ENCODE measurements at regions not wholly inside any gene's neighbourhood (a gene's known extent, or its start where the extent isn't known, plus 50 kb on each side); places are given as distances from the start of the nearest gene placed in this dataset.

- TF ChIP-seq, protein P1, sequence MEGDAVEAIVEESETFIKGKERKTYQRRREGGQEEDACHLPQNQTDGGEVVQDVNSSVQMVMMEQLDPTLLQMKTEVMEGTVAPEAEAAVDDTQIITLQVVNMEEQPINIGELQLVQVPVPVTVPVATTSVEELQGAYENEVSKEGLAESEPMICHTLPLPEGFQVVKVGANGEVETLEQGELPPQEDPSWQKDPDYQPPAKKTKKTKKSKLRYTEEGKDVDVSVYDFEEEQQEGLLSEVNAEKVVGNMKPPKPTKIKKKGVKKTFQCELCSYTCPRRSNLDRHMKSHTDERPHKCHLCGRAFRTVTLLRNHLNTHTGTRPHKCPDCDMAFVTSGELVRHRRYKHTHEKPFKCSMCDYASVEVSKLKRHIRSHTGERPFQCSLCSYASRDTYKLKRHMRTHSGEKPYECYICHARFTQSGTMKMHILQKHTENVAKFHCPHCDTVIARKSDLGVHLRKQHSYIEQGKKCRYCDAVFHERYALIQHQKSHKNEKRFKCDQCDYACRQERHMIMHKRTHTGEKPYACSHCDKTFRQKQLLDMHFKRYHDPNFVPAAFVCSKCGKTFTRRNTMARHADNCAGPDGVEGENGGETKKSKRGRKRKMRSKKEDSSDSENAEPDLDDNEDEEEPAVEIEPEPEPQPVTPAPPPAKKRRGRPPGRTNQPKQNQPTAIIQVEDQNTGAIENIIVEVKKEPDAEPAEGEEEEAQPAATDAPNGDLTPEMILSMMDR (IDR thresholded peaks at IDR 0.05) = no peak
- TF ChIP-seq EZH2phosphoT487 (IDR thresholded peaks at IDR 0.05) (no peak), EZH2 (IDR thresholded peaks at IDR 0.05) (no peak)
Measured at GRCh38 chr15:70339571-70340493, 242.1 kb upstream of the TLE3 start.
